ENCODE measurements at regions not wholly inside any gene's neighbourhood (a gene's known extent, or its start where the extent isn't known, plus 50 kb on each side); places are given as distances from the start of the nearest gene placed in this dataset.

GRCh38 chr12:118874698-118875548, 106.4 kb upstream of the SRRM4 start:
- TF ChIP-seq POLR2AphosphoS5 (IDR thresholded peaks at IDR 0.05) (no peak), CTCF (IDR thresholded peaks at IDR 0.05 in 8 of 11, conservative IDR thresholded peaks at IDR 0.05 in 3 of 11) (no peak)

Data from spleen (tissue), 7 donors.